Posterior cingulate gyrus (tissue), 11 donors: ENCODE measurements at regions not wholly inside any gene's neighbourhood (a gene's known extent, or its start where the extent isn't known, plus 50 kb on each side); places are given as distances from the start of the nearest gene placed in this dataset.
"Not testable (repeated sequence)": the region's sequence is repeated elsewhere in the genome, so short reads cannot be mapped to it uniquely, and the experiment has no call there.

Source experiments
- DNase-seq, 10 donors: peaks; one replicate each; pipeline versions ENCODE4 v3.0.0 to v3.0.0-alpha.2; 2020 to 2021; ENCODE audit warnings: mixed read lengths in 3 of 10
- intact Hi-C: fragments of 100-400 bp; cut with DNase I; formaldehyde crosslinking; loops from one replicate; pipeline ENCODE4 v1.15.1; 2023

- intact Hi-C loops: no loop called here
- DNase-seq: no peak
Measured at GRCh38 chr16:76797457-76797856, 393.5 kb upstream of the MON1B start.

GRCh38 chr16:76800196-76800595 lies 390.8 kb upstream of the MON1B start:
- no peak for DNase-seq
- intact Hi-C loops: no loop called here

GRCh38 chr16:76801357-76801756 lies 389.6 kb upstream of the MON1B start:
- intact Hi-C loops: no loop called here
- DNase-seq: no peak

GRCh38 chr16:76816475-76816874 lies 374.5 kb upstream of the MON1B start:
- DNase-seq: no peak
- intact Hi-C loops: no loop called here

- DNase-seq: no peak
- intact Hi-C loops: no loop called here
Measured at GRCh38 chr16:76818606-76819181, 372.3 kb upstream of the MON1B start.

- peak in 1 of 10 donors; percentile 57 for DNase-seq
- intact Hi-C loops: no loop called here
Measured at GRCh38 chr16:76819226-76819916, 371.6 kb upstream of the MON1B start.

- intact Hi-C loops: no loop called here
Measured at GRCh38 chr16:76824221-76824620, 366.8 kb upstream of the MON1B start.

GRCh38 chr16:76824791-76825190 lies 366.2 kb upstream of the MON1B start:
- intact Hi-C loops: no loop called here
- DNase-seq: no peak

More at GRCh38 chr16:76824221-76824620, 366.8 kb upstream of the MON1B start:
- no peak for DNase-seq

- intact Hi-C loops: no loop called here
Measured at GRCh38 chr16:76835339-76835738, 355.7 kb upstream of the MON1B start.

GRCh38 chr16:76835779-76836300 lies 355.1 kb upstream of the MON1B start:
- DNase-seq: no peak
- intact Hi-C loops: no loop called here

More at GRCh38 chr16:76835339-76835738, 355.7 kb upstream of the MON1B start:
- DNase-seq: no peak

- intact Hi-C loops: no loop called here
- no peak for DNase-seq
Measured at GRCh38 chr16:76837872-76838271, 353.1 kb upstream of the MON1B start.

GRCh38 chr16:76854234-76854633 lies 336.8 kb upstream of the MON1B start:
- no peak for DNase-seq
- intact Hi-C loops: no loop called here

- intact Hi-C loops: no loop called here
- DNase-seq: no peak
Measured at GRCh38 chr16:76856112-76856511, 334.9 kb upstream of the MON1B start.

GRCh38 chr16:76857402-76857801 lies 333.6 kb upstream of the MON1B start:
- intact Hi-C loops: no loop called here
- no peak for DNase-seq

GRCh38 chr16:76862901-76863300 lies 328.1 kb upstream of the MON1B start:
- intact Hi-C loops: no loop called here
- no peak for DNase-seq

GRCh38 chr16:76866994-76867393 lies 324.0 kb upstream of the MON1B start:
- DNase-seq: no peak
- intact Hi-C loops: no loop called here

- no peak for DNase-seq
- intact Hi-C loops: no loop called here
Measured at GRCh38 chr16:76875898-76876297, 315.1 kb upstream of the MON1B start.

- intact Hi-C loops: no loop called here
- DNase-seq: no peak
Measured at GRCh38 chr16:76879420-76879819, 311.6 kb upstream of the MON1B start.

- DNase-seq, intact Hi-C loops: not testable (repeated sequence)
Measured at GRCh38 chr16:76880523-76880922, 310.5 kb upstream of the MON1B start.

- intact Hi-C loops: no loop called here
- DNase-seq: no peak
Measured at GRCh38 chr16:76882105-76882504, 308.9 kb upstream of the MON1B start.

- no peak for DNase-seq
- intact Hi-C loops: no loop called here
Measured at GRCh38 chr16:76883076-76883475, 307.9 kb upstream of the MON1B start.
